Kidney capillary endothelial cell (primary cell): ENCODE measurements at regions not wholly inside any gene's neighbourhood (a gene's known extent, or its start where the extent isn't known, plus 50 kb on each side); places are given as distances from the start of the nearest gene placed in this dataset.

ENCODE experiments used
- DNase-seq: peaks from one replicate; pipeline ENCODE4 v3.0.0-alpha.2; 2018; ENCODE audit warnings: low spot score

DNA sequence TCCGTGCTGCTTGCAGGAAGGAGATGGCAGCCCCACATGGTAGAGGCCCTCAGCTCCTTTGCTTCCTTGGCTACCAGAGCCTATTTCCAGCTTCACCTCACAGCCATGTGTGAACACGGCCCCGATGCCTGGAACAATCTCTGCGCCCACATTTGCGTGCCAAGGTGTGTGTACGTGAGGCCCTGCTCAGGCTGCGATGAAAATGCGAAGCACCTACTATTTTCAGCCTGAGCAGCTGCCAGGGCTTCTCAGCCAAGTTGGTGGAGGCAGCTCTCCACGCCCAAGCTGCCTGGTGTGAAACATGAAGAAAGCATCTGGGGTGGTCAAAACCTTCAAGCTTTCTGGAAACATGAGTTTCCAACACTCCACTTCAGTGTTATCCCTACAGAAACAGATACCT, 177.8 kb upstream of the EGLN3 start:
- no peak for DNase-seq

DNA sequence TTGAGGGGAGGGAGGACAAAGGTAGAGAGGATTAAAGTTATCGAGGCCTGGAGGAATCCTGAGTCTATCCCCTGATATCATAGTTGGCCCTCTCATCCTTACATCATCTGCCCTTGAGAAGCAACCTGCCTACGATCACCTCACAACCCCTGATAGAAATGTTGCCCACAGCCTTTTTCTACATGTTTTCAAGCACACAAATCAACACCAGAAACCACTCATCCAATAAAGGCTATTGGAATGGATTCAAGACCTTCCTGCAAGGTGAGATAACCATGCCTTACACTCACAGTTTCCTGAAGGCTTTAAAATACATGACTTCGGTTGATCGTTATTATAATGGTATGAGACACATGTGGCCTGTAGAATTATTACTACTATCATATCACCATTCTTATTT, 175.7 kb upstream of the EGLN3 start:
- DNase-seq = no peak

DNA sequence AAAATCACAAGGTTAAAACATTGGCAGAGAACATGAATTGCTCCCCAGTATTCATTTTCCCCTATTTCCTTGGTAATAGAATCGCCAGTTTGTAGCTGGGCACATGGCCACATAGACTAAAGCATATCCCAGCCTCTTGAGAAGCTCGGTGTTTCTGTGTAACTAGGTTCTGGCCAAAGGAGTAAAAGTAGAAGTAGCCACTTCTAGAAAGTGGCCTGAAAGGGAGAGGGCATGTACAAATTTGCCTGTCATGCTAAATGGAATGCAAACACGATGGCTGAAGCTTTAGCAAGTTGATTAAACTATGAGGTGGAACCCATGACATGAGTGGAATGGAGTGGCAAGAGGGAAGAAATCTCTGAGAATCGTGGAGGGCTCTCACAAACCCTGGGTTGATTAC, 173.7 kb upstream of the EGLN3 start:
- no peak for DNase-seq

DNA sequence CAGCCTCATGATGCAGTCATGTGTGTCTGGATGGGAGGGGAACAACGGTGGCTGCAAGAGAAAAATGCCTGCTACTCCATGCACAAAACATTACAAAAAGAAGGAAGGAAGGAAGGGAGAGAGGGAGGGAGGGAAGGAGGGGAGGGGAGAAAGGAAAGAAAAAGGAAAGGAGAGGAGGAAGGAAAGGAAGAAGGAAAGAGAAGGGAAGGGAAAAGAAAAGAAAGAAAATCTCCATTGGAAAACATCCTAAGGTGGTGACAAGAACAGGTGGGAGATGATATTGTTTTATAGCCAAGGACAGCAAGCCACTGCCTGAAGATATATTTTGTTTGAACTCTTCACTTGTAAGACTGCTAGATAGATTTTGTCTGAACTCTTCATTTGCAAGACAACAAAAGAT, 171.8 kb upstream of the EGLN3 start:
- DNase-seq = no peak

DNA sequence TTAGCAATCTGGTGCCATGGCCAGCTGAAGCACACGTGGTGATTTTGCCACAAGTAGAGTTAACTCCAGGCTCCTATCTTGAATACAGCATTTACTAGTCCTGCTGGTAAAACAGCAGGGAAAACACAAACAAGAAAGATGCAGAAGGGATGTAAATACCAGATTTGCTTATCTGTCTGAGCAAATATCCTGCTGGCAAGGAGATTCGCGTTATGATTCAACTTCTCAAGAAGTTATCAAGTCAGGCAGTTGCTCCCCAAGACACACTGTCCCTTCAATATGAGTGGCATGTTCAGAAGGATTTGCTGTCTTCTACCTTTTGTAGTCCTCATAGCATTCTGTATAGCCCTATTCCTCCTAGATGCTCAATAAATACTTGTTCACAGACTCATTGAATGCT, 171.2 kb upstream of the EGLN3 start:
- DNase-seq = no peak

DNA sequence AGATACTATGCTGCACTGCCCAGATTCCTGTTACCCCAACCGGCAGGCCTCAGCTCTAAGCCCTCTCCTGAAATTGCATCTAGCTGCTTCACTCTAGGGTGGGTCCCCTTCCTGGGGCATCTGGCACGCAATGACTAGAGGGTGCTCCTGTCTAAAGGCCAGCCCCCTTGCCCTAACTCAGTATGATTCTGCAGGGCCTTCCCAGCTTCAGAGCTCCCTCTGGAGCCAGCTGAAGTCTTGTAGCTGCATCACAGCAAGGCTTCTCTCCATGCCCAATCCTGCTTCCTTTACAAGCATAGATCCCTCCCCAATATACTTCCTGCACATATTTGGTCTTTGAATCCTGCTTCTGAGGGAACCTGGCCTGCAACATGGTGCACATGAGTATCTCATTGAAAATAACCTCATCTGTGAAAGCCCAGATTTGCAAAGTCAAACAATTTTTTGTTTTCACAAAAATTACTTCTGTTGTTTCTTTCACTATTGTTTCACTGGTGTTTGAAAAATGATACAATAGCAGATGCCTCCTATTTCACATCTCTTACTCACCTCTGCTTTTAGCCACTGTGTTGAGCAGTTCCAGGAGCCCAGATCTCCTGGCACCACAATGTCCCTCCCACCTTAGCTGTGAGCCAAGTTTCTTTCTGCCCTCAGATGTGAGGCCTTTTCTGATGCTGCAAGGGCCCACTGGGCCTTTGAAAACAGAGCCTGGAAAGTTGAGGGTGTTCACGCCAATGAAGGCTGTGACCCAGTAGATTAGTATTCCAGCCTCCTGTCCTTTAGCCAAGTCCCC, 169.5 kb upstream of the EGLN3 start:
- DNase-seq = no peak

DNA sequence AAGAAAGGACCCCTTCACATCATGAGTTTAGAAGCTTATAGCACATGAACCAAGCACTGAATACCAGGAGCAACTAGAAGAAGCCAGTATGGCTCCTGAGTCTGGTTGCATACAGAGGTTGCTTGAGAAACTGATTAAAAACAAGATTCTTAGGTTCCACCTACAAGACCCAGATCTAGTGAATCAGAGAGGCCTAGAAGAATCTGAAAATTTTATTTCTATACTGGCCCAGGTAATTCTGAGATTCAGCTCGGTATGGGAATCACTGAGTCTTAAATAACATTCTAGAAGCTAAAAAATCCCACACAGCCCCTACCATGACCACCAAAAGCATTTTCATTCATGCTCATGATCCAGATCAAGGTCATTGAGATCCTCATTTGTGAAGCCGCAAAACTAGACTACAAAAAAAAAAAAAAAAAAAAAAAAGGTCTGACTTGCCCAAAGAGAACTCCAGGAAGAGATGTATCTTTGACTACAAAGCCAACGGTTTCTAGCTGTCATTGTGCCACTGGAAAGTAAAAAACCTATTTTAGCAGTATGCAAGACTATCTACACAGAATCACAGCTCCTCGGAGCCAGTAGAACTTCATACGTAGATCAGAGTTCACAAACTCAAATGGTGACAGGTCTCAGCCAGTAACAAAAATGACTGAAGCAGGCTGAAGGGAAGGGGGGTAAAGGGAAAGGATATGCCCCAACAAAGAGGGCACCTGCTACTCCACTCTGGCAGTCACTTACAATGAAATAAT, 168.4 kb upstream of the EGLN3 start:
- DNase-seq = no peak

DNA sequence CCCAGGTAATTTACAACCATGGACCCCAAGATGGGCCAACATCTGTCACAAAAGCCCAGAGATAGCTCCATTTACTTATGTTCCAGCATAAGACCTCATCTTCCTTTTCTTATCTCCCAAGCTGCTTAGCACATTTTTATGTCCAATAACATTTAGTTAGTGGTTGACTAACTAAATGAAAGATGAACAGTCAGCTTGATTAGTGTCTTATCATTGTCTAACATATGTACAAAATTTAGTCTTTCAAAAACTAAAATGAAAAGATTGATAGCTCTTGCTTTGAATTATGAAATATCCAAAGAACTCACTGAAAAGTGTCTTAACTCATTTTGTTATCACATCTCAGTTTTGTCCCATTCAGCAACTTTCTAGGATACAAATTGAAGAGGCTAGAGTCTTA, 163.1 kb upstream of the EGLN3 start:
- no peak for DNase-seq

DNA sequence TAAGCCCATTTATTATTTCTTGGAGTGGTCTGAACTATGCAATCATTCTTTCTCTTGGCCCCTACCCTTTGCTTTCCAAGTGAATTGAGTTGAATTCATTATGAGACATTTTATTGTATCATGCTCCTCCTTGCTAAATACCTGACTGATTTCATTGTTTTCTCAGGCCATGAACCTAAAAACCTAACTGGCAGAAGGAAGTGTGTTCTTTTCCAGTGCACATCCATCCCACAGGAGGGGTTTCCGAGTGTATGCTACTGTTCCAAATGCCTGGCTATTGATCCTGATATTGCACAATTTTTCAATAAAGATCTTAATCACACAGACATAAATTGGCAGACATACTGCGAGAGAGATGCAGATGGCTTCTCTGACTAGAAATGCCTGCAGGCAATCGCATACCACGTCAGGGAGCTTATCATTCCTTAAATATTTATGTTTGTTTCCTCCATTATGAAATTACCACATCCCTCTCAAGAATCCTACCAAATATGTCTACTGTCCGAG, 162.2 kb upstream of the EGLN3 start:
- DNase-seq = no peak

DNA sequence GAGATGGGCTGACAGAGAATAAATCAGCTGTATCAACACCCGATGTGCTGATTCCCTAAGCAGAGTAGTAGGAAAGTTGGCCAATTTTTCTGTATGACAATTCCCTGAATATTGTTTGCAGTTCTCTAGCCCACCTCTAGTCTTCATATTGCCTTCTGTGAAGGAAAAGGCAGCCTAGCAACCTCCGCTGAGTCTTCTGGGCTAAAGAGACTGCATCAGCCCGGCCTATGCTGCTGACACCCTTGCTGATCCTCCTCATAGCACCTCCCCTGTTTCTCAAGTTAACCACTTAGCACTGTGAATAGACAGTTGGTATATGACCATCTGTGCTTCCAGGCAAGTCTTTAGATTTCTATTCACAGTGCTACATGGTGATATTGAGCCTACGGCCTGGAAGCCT, 161.1 kb upstream of the EGLN3 start:
- DNase-seq = no peak

DNA sequence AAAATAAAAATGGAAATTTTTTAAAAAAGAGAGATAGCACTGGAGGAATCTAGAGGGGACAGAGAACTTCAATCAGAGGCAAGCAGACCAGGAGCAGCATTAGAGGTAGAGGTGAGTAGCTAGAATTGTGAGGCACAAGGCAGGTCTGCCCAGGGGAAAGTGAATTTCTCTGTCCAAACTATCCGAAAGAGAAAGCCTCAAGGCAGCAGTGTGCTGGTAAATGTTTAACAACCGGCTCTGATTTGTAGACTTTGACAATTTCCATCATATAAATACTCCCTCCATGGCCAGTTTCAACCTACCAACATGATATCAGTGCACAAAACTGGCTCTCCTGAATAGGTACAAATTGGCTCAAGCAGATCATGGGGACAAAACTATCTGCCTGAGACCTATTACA, 160.6 kb upstream of the EGLN3 start:
- no peak for DNase-seq

DNA sequence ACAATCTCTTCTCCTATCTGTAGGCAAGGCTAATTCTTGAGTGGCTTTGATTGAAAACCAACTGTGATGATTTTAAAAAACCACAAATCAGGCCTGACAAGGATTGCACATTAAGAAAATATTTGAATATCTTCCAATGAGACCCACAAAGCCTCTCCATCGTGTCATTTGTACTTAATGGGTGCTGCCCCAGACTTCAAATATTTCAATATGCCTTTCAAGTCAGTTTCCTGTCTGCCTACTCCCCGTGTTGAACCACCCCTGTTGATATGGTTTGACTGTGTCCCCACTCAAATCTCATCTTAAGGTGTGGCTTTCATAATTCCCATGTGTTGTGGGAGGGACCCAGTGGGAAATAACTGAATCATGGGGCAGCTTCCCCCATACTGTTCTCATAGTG, 159.7 kb upstream of the EGLN3 start:
- DNase-seq = no peak

DNA sequence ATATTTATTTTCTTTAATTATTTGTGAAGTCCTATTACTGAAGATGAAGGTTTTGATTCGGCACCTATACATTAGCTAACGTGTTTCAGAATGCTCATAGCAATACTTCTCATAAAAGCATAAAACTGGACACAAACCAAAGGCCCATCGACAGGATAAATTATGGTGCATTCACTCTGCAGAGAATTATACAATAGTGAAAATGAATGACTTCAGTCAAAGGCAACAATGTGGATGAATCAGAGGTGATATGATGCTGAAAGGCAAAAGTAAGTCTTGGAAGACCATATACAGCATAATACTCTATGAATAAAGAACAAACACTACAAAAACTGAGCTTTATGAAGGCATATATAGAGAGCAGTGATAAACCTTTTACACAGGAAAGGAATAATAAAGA, 156.6 kb upstream of the EGLN3 start:
- DNase-seq = no peak

DNA sequence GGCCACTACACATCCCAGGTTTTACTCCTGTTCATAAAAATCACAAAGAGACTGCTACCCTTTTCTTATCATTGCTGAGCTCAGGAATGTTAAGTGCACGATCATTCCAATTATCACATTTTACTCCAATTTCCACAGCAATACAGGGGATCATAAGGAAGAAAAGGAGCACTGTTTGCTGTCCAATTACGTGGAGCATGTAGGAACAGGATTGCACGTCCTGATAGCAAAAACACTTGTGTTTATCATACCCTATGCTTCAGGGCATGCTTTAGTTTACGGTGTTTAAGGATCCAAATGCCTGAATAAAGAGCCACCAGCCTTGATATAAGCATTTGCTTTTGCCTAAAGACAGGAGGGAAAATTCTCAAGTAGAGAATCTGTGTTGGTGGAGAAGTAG, 155.4 kb upstream of the EGLN3 start:
- DNase-seq = no peak

DNA sequence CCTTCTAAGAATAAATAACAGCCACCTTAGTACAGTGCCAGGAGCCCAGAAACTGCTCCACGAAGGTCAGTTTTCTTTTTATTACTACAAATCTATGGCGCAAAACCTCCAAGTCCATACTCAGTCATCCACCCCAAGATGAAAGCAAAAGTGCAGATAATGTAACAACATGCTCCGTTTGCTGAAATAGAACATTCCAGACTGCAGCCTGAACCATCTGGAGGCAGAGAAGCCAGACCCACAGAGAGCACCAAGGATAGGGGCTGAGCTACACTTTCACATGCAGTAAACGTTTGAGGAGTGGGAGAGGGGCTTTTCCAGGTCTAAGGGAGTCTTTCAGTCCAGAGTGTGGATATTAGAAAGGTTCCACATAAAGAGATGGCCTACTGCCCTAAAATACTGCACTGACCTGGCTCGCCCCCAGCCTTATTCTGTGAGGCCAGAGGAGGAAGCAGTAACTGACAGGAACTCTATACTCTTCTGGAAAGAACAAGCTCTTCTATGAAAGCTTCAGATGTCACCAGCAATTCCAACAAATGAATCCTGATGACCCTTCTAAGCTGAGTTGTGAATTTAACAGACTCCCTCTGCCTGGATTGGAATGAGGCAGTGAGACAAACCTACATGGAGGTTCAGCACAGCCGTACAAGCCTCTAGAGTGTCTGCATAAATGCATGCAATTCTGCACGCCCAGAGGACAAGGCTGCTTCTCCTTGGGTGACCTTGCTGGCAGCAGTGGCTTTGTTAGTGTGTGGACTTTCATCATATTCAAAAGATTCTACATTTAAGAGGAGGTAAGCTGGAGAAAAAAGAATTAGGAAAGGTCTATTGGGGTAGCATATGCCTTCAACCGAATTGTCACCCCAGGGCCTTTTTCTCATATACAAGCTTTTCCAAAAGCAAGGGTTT, 153.9 kb upstream of the EGLN3 start:
- DNase-seq = no peak

DNA sequence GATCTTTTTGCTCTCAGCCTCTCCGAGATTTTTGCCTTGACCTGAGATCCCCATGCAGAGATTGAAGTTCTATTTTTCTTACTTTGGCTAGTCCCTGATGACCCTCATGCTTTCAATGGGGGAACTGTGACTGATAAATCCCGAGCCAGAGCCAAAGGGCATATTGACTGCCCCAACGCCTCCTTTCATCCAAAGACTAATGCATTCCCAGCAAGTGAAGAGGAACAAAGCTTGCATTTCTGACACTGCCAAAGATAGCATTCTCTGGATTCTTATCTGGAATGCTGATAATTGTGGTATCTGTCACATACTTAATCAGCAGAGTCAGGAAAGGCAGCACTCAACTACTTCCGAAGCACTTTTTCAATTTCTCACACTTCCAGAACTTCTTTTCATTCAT, 152.3 kb upstream of the EGLN3 start:
- DNase-seq = no peak

DNA sequence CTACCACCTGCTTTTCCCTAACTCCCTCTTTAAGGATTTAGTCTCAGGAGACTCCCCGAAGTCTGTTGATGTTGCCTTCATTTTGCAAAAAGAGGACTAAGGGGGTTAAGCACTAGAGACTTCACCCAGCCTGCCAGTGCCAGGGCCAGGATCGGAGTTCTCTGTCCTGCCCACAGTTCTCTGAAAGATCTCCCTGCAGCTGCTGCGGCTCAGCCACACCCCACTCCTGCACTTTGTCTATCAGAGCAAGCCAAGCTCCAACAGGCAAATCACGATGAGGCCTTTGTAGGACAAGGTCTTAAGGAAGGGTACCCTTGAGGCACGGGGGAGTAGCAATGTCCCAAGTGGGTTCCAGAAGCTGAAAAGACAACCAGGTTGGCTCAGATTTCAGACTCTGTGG, 148.8 kb upstream of the EGLN3 start:
- DNase-seq = no peak

DNA sequence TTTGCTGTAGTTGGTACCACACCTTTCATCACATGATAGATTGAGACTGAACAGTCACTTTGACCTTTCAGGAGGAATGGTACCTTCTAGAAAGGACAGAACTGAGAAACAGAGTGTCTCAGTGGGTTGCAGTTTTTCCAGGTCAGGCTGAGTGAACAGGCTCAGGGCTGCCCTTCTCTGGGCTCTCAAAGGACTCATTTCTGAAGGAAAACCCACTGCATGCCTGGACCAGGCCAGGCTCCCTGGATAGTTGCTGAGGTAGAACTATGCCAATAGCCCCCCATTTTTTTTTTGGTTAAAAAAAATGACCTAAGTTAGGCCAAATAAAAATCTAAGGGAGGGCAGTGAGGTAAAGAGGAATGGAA, 148.1 kb upstream of the EGLN3 start:
- no peak for DNase-seq

DNA sequence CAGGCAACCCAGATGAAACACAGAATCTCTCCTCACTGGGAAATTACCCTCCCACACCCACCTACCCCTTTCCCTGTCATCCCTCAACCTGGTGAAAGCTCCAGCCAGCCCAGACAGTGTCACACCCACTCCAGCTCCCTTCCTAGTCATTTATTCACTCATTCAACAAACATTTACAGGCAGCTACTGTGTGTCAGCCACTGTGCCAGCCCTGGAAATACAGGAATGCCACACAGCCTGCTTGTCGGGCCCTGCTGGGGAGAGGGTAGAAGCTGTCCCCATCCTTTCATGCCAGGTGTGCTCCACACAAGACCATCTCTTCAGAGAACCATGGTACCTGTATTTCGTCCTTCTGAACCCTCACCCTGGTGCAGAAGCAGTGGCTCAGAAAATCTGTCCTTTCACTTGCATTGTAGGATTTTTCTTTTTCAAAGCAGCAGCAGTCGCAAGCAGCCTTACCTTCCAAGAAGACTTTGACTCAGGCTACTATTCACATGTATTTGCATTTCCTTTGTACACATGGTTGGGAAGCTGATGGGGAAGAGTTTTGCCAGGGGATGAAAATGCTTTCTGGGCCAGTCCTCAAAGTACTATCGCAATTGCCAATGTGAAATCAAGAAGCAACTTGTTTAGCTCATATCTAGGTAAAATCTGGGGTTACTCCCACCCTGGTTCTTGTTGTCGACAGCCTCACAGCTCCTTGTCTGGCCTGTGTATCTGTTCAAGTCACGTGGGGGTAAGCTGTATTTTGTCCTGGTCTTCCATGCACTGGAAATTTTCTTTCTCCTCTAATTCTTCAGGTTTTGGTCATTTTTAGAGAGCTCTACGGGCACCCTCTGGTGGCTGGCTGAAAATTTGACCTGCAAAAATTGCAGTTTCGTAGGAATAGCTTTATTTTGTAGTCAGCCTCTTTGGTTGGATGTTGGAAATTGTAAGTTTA, 147.4 kb upstream of the EGLN3 start:
- peak; percentile 47 for DNase-seq

DNA sequence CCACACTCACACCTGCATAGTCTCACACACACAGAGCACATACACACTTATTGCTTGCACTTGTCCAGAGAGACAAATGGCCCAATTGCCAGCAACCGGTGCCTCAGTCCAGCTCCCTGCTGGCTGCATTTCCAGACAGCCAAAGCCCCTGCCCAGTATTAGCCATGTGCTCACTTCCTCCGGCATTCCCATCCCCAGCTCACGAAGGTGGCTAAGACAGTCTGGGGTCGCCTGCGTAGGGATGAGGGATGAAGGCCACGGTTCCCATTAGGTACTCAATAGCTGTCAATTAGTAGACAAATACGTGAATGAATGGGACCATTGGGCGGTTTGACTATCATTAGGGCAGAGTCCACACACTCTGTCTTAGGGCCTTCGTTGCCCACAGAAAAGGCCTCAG, 146.8 kb upstream of the EGLN3 start:
- DNase-seq = no peak

DNA sequence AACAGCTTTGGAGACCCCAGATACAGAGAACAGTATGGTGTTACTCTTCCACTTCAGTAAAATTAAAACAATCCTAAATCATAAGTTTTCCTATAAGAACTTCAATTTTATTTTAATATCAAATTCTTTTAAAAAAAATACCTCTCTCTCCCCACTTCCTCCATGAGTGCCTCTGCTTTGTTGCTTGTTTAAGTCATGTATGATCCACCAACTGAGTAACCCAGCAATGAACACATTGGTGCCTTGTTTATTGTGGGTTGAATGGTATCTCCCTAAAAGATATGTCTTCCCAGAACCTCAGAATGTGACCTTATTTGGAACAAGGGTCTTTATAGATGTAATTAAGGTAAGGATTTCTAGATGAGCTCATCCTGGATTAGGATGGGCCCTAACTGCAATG, 143.5 kb upstream of the EGLN3 start:
- DNase-seq = no peak

DNA sequence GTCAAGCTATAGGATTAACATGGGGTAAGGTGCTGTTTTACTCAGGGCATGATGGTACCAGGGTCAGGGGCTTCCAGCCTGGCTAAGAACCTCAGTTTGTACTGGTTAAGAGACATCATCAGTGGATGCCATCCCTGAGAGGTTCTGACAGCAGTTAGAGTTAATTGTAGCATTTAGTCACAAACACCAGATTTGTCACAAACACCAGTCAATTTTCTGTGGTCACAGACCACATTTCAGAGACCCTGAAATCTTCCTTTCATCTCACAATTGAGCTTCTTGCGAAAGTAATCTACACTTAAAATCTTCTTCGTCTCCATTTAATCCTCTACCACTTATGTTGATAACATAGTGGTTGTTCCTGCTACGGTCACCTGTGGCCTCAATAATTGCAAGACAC, 143.0 kb upstream of the EGLN3 start:
- no peak for DNase-seq
